HEK293 (cell line): ENCODE measurements at regions not wholly inside any gene's neighbourhood (a gene's known extent, or its start where the extent isn't known, plus 50 kb on each side); places are given as distances from the start of the nearest gene placed in this dataset.

Experiments
- CTCF ChIA-PET: fragments of 350-600 bp; formaldehyde crosslinking; extraction: SDS; loops from one replicate; lab custom pipeline; 2021; ENCODE audit warnings: antibody characterized with exemption; lab: Yijun Ruan, JAX
- POLR2A ChIA-PET: fragments of 300-600 bp; formaldehyde crosslinking; extraction: SDS; loops from one replicate; lab custom pipeline; 2020; ENCODE audit warnings: antibody characterized with exemption, inconsistent platforms; lab: Yijun Ruan, JAX
- H3K27ac ChIP-seq: fragments of 200-500 bp; sonication (Bioruptor generic); 2 replicates; pipeline ENCODE4 v1.5.1; 2014; ENCODE audit warnings: low read depth, low read length, control low read depth, inconsistent platforms; ENCODE audit errors: extremely low read depth
- H3K36me3 ChIP-seq, 2 experiments: fragments of 200-500 bp in 1 of 2; sonication (Bioruptor generic) in 1 of 2; 1 replicate in 1 of 2; 2 replicates in 1 of 2; pipeline ENCODE4 v1.5.1; 2014 to 2017; ENCODE audit warnings: inconsistent platforms in 2 of 2, low read length in 2 of 2; ENCODE audit not compliant: control insufficient read depth in 2 of 2, insufficient read depth in 1 of 2
- H3K4me1 ChIP-seq: fragments of 200-500 bp; sonication (Bioruptor generic); 2 replicates; pipeline ENCODE4 v1.5.1; 2014; ENCODE audit warnings: mild to moderate bottlenecking, low read length, inconsistent platforms; ENCODE audit not compliant: control insufficient read depth, insufficient read depth
- H3K4me3 ChIP-seq: 2 replicates; pipeline ENCODE4 v1.5.1; 2011; ENCODE audit warnings: low read depth, mild to moderate bottlenecking, control low read depth, low read length, moderate library complexity
- H3K9me3 ChIP-seq: fragments of 200-500 bp; sonication (Bioruptor generic); 2 replicates; pipeline ENCODE4 v1.5.1; 2014; ENCODE audit warnings: low read depth, low read length, inconsistent platforms; ENCODE audit not compliant: control insufficient read depth, insufficient read depth
- KLF16 ChIP-seq: fragments of 450-650 bp; formaldehyde crosslinking; IDR thresholded peaks from 2 replicates; pipeline ENCODE4 v1.5.1; 2017; ENCODE audit warnings: missing biosample characterization, missing genetic modification characterization
- KLF7 ChIP-seq: fragments of 450-650 bp; formaldehyde crosslinking; IDR thresholded peaks from 2 replicates; pipeline ENCODE4 v1.5.1; 2016; ENCODE audit warnings: missing biosample characterization, missing genetic modification characterization, borderline replicate concordance
- KLF9 ChIP-seq: fragments of 450-650 bp; formaldehyde crosslinking; IDR thresholded peaks from 2 replicates; pipeline ENCODE4 v1.5.1; 2016; ENCODE audit warnings: missing biosample characterization, missing genetic modification characterization, low read depth
- MZF1 ChIP-seq: fragments of 450-650 bp; formaldehyde crosslinking; IDR thresholded peaks from 2 replicates; pipeline ENCODE4 v1.5.1; 2017; ENCODE audit warnings: missing biosample characterization, missing genetic modification characterization, borderline replicate concordance
- PRDM4 ChIP-seq: fragments of 450-650 bp; formaldehyde crosslinking; IDR thresholded peaks from 2 replicates; pipeline ENCODE4 v1.5.1; 2017; ENCODE audit warnings: missing biosample characterization, missing genetic modification characterization
- REST ChIP-seq: fragments of 450-650 bp; formaldehyde crosslinking; IDR thresholded peaks from 2 replicates; pipeline ENCODE4 v1.5.1; 2016; ENCODE audit warnings: missing biosample characterization, missing genetic modification characterization
- SCRT1 ChIP-seq: fragments of 450-650 bp; formaldehyde crosslinking; IDR thresholded peaks from 2 replicates; pipeline ENCODE4 v1.5.1; 2016; ENCODE audit warnings: missing biosample characterization, missing genetic modification characterization, borderline replicate concordance
- TCF7L2 ChIP-seq: IDR thresholded peaks from 2 replicates; pipeline ENCODE4 v1.6.1; 2011; ENCODE audit warnings: low read depth, mild to moderate bottlenecking, inconsistent platforms, low read length, moderate library complexity, borderline replicate concordance
- ZBTB17 ChIP-seq: fragments of 450-650 bp; formaldehyde crosslinking; IDR thresholded peaks from 2 replicates; pipeline ENCODE4 v1.5.1; 2016; ENCODE audit warnings: missing biosample characterization, missing genetic modification characterization
- ZBTB8A ChIP-seq: fragments of 450-650 bp; formaldehyde crosslinking; IDR thresholded peaks from 2 replicates; pipeline ENCODE4 v1.5.1; 2016; ENCODE audit warnings: missing biosample characterization, missing genetic modification characterization
- ZNF132 ChIP-seq: fragments of 450-650 bp; formaldehyde crosslinking; IDR thresholded peaks from 2 replicates; pipeline ENCODE4 v1.5.1; 2017; ENCODE audit warnings: missing biosample characterization, missing genetic modification characterization, borderline replicate concordance
- ZNF274 ChIP-seq, 2 experiments: fragments of 200-500 bp in 1 of 2; fragments of 450-650 bp in 1 of 2; sonication (Bioruptor generic) in 1 of 2; formaldehyde crosslinking in 1 of 2; IDR thresholded peaks; 2 replicates each; pipeline versions ENCODE4 v1.5.1 to v1.6.1; 2014 to 2016; ENCODE audit warnings: borderline replicate concordance in 1 of 2, inconsistent platforms in 1 of 2, low read length in 1 of 2, missing biosample characterization in 1 of 2, missing genetic modification characterization in 1 of 2
- ZNF350 ChIP-seq: fragments of 450-650 bp; formaldehyde crosslinking; IDR thresholded peaks from 2 replicates; pipeline ENCODE4 v1.5.0; 2017; ENCODE audit warnings: missing biosample characterization, mild to moderate bottlenecking, missing genetic modification characterization
- ZNF555 ChIP-seq: fragments of 450-650 bp; formaldehyde crosslinking; conservative IDR thresholded peaks from 2 replicates; pipeline ENCODE4 v1.5.1; 2017; ENCODE audit warnings: missing biosample characterization, mild to moderate bottlenecking, missing genetic modification characterization, inconsistent platforms
- ZNF561 ChIP-seq: fragments of 450-650 bp; IDR thresholded peaks from 2 replicates; pipeline ENCODE4 v1.5.1; 2018; ENCODE audit warnings: missing biosample characterization, missing genetic modification characterization, borderline replicate concordance
- ZNF777 ChIP-seq: fragments of 450-650 bp; formaldehyde crosslinking; IDR thresholded peaks from 2 replicates; pipeline ENCODE4 v1.5.1; 2017; ENCODE audit warnings: missing biosample characterization, missing genetic modification characterization, borderline replicate concordance
- ZNF830 ChIP-seq: fragments of 450-650 bp; IDR thresholded peaks from 2 replicates; pipeline ENCODE4 v1.5.0; 2018; ENCODE audit warnings: missing biosample characterization, missing genetic modification characterization, low read depth, mild to moderate bottlenecking, moderate library complexity
- ZNF837 ChIP-seq: fragments of 450-650 bp; formaldehyde crosslinking; IDR thresholded peaks from 2 replicates; pipeline ENCODE4 v1.5.1; 2016; ENCODE audit warnings: missing biosample characterization, missing genetic modification characterization
- TF ChIP-seq, protein P1 (sequence below): fragments of 450-650 bp; formaldehyde crosslinking; IDR thresholded peaks from 2 replicates; pipeline ENCODE4 v1.5.1; 2016; ENCODE audit warnings: missing biosample characterization, missing genetic modification characterization

DNA sequence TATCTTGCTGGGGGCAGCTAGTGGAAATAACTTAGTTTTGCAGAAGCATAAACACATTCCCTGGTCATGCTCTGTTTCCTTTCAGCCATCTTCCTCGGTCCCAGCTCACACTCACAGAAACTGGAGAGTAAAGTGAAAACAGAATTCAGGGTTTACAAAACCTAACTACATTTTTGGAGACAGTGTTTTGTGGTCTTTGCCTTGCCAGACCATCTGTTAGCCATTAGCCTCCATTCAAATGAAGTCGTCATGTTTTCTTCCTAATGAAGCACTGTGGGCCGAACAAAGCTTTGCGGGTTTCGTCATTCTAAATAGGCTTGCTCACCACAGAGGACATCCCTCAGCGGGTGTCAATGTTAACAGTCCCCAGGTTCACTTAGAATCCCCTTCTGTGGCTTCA lies 214.6 kb upstream of the TMEM72 start:
- H3K36me3 ChIP-seq: no peaks in the 10 kb centered on the region
- 0 out of 2 replicates have a peak, but pooled peaks cover 3% of the 10 kb centered on the region for H3K4me1 ChIP-seq
- no peak overlapping the region for H3K27ac ChIP-seq
- TF ChIP-seq SCRT1 (tag by site-specific recombination) (no peak), ZNF274 (IDR thresholded peaks at IDR 0.05; ENCODE audit: low read length) (no peak), ZNF274 (tag by site-specific recombination; IDR thresholded peaks at IDR 0.05; ENCODE audit: borderline replicate concordance) (no peak), KLF9 (tag by site-specific recombination) (no peak), ZNF132 (tag by site-specific recombination) (no peak), ZNF561 (no peak), KLF7 (tag by site-specific recombination) (no peak), ZNF350 (no peak), ZBTB8A (no peak), PRDM4 (tag by site-specific recombination) (no peak), ZNF777 (tag by site-specific recombination) (no peak), ZBTB17 (tag by site-specific recombination) (no peak), ZNF837 (tag by site-specific recombination) (no peak), ZNF830 (tag by site-specific recombination) (no peak), MZF1 (tag by site-specific recombination) (no peak), ZNF555 (tag by site-specific recombination) (no peak), TCF7L2 (no peak), REST (tag by site-specific recombination) (no peak), KLF16 (no peak)
- TF ChIP-seq, protein P1, sequence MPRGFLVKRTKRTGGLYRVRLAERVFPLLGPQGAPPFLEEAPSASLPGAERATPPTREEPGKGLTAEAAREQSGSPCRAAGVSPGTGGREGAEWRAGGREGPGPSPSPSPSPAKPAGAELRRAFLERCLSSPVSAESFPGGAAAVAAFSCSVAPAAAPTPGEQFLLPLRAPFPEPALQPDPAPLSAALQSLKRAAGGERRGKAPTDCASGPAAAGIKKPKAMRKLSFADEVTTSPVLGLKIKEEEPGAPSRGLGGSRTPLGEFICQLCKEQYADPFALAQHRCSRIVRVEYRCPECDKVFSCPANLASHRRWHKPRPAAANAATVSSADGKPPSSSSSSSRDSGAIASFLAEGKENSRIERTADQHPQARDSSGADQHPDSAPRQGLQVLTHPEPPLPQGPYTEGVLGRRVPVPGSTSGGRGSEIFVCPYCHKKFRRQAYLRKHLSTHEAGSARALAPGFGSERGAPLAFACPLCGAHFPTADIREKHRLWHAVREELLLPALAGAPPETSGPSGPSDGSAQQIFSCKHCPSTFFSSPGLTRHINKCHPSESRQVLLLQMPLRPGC (tag by site-specific recombination): no peak
- H3K9me3 ChIP-seq: no peaks in the 10 kb centered on the region
- CTCF ChIA-PET: interaction anchor here (0.6 kb wide), 1 partner anchor 83 kb away, joined by 3 read pairs; no protein-coding TSS in a partner anchor
- POLR2A ChIA-PET: no interaction called here
- no peak overlapping the region for H3K4me3 ChIP-seq
